ENCODE measurements at regions not wholly inside any gene's neighbourhood (a gene's known extent, or its start where the extent isn't known, plus 50 kb on each side); places are given as distances from the start of the nearest gene placed in this dataset.
A peak's percentile ranks its signal among the peaks of the same experiment; 100 is the strongest.

DNA sequence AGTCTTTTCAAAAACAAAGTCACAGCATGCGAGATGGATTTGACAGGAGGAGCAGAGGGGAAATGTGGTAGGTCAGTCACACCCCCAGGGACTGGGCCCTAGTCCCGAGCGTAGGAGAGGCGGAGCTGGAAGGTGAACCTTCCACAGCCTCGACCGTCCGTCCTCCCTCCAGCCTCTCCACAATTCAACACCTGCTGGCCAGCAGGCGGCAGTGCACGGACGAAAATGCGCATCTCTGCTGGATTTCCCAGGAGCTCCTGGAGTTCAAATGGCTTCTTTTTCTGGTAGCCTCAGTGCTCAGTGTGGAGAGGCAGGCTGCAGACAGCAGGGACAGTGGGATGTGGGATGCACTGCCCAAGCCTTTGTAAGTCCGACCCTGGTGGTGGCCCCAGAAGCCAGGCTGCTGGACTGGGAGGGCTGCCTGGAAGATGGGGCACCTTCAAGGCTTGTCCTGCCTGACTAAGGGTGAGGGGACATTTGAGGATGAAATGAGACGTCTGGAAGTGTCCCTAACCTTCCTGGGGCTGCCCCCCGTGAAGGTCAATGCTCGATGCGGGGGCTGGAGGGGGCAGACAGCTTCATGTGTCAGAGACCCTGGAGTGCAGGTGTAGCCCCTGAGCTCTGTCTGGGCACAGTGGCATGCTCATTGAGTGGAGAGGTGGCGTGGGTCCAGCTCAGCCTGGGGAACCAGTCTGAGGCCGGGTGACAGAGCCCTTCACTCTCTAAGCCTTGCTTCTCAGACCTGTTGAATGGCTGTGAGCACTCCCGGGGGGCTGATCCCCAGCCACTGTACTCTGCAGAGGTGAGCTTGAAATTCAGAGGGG is 189.5 kb downstream of the TFCP2L1 start:
- no peak for TF ChIP-seq POLR2A (IDR thresholded peaks at IDR 0.05)
- TF ChIP-seq, protein P1, sequence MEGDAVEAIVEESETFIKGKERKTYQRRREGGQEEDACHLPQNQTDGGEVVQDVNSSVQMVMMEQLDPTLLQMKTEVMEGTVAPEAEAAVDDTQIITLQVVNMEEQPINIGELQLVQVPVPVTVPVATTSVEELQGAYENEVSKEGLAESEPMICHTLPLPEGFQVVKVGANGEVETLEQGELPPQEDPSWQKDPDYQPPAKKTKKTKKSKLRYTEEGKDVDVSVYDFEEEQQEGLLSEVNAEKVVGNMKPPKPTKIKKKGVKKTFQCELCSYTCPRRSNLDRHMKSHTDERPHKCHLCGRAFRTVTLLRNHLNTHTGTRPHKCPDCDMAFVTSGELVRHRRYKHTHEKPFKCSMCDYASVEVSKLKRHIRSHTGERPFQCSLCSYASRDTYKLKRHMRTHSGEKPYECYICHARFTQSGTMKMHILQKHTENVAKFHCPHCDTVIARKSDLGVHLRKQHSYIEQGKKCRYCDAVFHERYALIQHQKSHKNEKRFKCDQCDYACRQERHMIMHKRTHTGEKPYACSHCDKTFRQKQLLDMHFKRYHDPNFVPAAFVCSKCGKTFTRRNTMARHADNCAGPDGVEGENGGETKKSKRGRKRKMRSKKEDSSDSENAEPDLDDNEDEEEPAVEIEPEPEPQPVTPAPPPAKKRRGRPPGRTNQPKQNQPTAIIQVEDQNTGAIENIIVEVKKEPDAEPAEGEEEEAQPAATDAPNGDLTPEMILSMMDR (IDR thresholded peaks at IDR 0.05) = peak in 4 of 6 experiments; percentile 38 to 82 (median 72)
